HCT116 (cell line): ENCODE measurements at regions not wholly inside any gene's neighbourhood (a gene's known extent, or its start where the extent isn't known, plus 50 kb on each side); places are given as distances from the start of the nearest gene placed in this dataset.

Experiments used
- ATAC-seq: fragments of 200-7000 bp; cut with Tn5 transposase; 2 replicates; pipeline ENCODE4 v1.9.1; 2020; ENCODE audit warnings: mild to moderate bottlenecking, moderate library complexity
- BruUV-seq: library from RNA; stranded (reverse); fragments of 400-500 nt; replicated peaks from 2 replicates; lab custom pipeline; 2021; lab: Mats Ljungman, UMichigan
- CTCF ChIA-PET: fragments of 300-600 bp; sonication (Branson Sonifier 250); formaldehyde crosslinking; loops from one replicate; lab custom pipeline; 2021; ENCODE audit warnings: antibody characterized with exemption; lab: Charles Lee
- POLR2A ChIA-PET: fragments of 300-600, 350-600 bp; sonication (Branson Sonifier 250); formaldehyde crosslinking; loops from one replicate; lab custom pipeline; 2021; ENCODE audit warnings: antibody characterized with exemption; lab: Charles Lee
- RAD21 ChIA-PET, 2 experiments: fragments of 300-600 bp; sonication (Branson Sonifier 250); formaldehyde crosslinking; loops; one replicate each; lab custom pipeline; 2023; ENCODE audit warnings: low total read pairs in 2 of 2; ENCODE audit not compliant: uncharacterized antibody in 2 of 2, unreplicated experiment in 2 of 2, low non-redundant PET in 1 of 2; lab: Charles Lee
- DNase-seq: peaks from one replicate; pipeline ENCODE4 v3.0.0-alpha.2; 2010; ENCODE audit warnings: low read depth, low spot score
- H2AFZ ChIP-seq: fragments of 200-600 bp; shearing (Covaris generic), sonication (generic); 2 replicates; pipeline ENCODE4 v1.6.1; 2017; ENCODE audit warnings: low read depth, mixed run types, mixed read lengths, antibody characterized with exemption, low read length; ENCODE audit not compliant: poor library complexity, severe bottlenecking
- H3K27ac ChIP-seq: 2 replicates; pipeline ENCODE4 v1.5.1; 2012; ENCODE audit warnings: low read depth, low read length
- H3K27me3 ChIP-seq: fragments of 200-600 bp; sonication (generic); 2 replicates; pipeline ENCODE4 v1.6.1; 2016; ENCODE audit warnings: mixed run types, low read length, mixed read lengths; ENCODE audit not compliant: insufficient read depth
- H3K36me3 ChIP-seq, 2 experiments: fragments of 200-500 bp in 1 of 2; fragments of 200-600 bp in 1 of 2; sonication (Bioruptor generic) in 1 of 2; sonication (generic) in 1 of 2; 2 replicates each; pipeline versions ENCODE4 v1.5.1 to v1.6.1; 2014 to 2016; ENCODE audit warnings: low read length in 2 of 2, inconsistent platforms in 1 of 2, mixed read lengths in 1 of 2, mixed run types in 1 of 2; ENCODE audit not compliant: insufficient read depth in 2 of 2, control insufficient read depth in 1 of 2
- H3K4me1 ChIP-seq, 2 experiments: fragments of 200-600 bp in 1 of 2; sonication (generic) in 1 of 2; 2 replicates each; pipeline versions ENCODE4 v1.5.1 to v1.6.1; 2012 to 2017; ENCODE audit warnings: low read length in 2 of 2, inconsistent platforms in 1 of 2, mild to moderate bottlenecking in 1 of 2, mixed read lengths in 1 of 2, mixed run types in 1 of 2, moderate library complexity in 1 of 2; ENCODE audit not compliant: insufficient read depth in 2 of 2, control insufficient read depth in 1 of 2
- H3K4me2 ChIP-seq: fragments of 200-600 bp; sonication (generic); 2 replicates; pipeline ENCODE4 v1.6.1; 2017; ENCODE audit warnings: mixed run types, low read length, mixed read lengths
- H3K4me3 ChIP-seq, 2 experiments: fragments of 200-600 bp in 1 of 2; sonication (generic) in 1 of 2; replicated peaks in 1 of 2; 2 replicates each; pipeline ENCODE4 v1.5.1; 2011 to 2016; ENCODE audit warnings: low read length in 2 of 2, control low read depth in 1 of 2, low read depth in 1 of 2, mild to moderate bottlenecking in 1 of 2, mixed read lengths in 1 of 2, mixed run types in 1 of 2
- H3K79me2 ChIP-seq: fragments of 200-600 bp; sonication (generic); 2 replicates; pipeline ENCODE4 v1.6.1; 2017; ENCODE audit warnings: mild to moderate bottlenecking, mixed run types, low read length, moderate library complexity, mixed read lengths; ENCODE audit not compliant: insufficient read depth
- H3K9ac ChIP-seq: fragments of 200-600 bp; sonication (generic); 2 replicates; pipeline ENCODE4 v1.6.1; 2016; ENCODE audit warnings: low read length, mixed read lengths
- H3K9me2 ChIP-seq: fragments of 200-600 bp; sonication (generic), shearing (Covaris generic); 2 replicates; pipeline ENCODE4 v1.6.1; 2017; ENCODE audit warnings: mixed run types, mild to moderate bottlenecking, moderate library complexity; ENCODE audit not compliant: insufficient read depth
- H3K9me3 ChIP-seq, 2 experiments: fragments of 200-500 bp in 1 of 2; fragments of 200-600 bp in 1 of 2; sonication (Bioruptor generic) in 1 of 2; sonication (generic) in 1 of 2; 2 replicates each; pipeline ENCODE4 v1.6.1; 2014 to 2017; ENCODE audit warnings: low read length in 2 of 2, mixed read lengths in 2 of 2, inconsistent platforms in 1 of 2, low read depth in 1 of 2, mild to moderate bottlenecking in 1 of 2, mixed run types in 1 of 2, moderate library complexity in 1 of 2; ENCODE audit not compliant: control insufficient read depth in 1 of 2, insufficient read depth in 1 of 2
- H4K20me1 ChIP-seq: fragments of 200-600 bp; sonication (generic), shearing (Covaris generic); 2 replicates; pipeline ENCODE4 v1.6.1; 2017; ENCODE audit warnings: mixed run types, mild to moderate bottlenecking, moderate library complexity; ENCODE audit not compliant: insufficient read depth
- CEBPB ChIP-seq: IDR thresholded peaks from 2 replicates; pipeline ENCODE4 v1.6.1; 2012; ENCODE audit warnings: low read depth
- EGR1 ChIP-seq: IDR thresholded peaks from 2 replicates; pipeline ENCODE4 v1.6.1; 2012; ENCODE audit warnings: low read depth
- EZH2phosphoT487 ChIP-seq: fragments of 200-600 bp; IDR thresholded peaks from 2 replicates; pipeline ENCODE4 v1.6.1; 2018; ENCODE audit warnings: antibody characterized with exemption, borderline replicate concordance
- FOSL1 ChIP-seq: IDR thresholded peaks from 2 replicates; pipeline ENCODE4 v1.6.1; 2012; ENCODE audit warnings: low read depth
- JUND ChIP-seq: IDR thresholded peaks from 2 replicates; pipeline ENCODE4 v1.6.1; 2012
- POLR2A ChIP-seq: IDR thresholded peaks from 2 replicates; pipeline ENCODE4 v1.7.0; 2011; ENCODE audit warnings: borderline replicate concordance; ENCODE audit not compliant: insufficient read depth, insufficient read length; ENCODE audit errors: extremely low read depth
- POLR2AphosphoS5 ChIP-seq: IDR thresholded peaks from 2 replicates; pipeline ENCODE4 v1.6.1; 2011; ENCODE audit warnings: mild to moderate bottlenecking, low read depth, low read length, moderate library complexity
- SIN3A ChIP-seq: IDR thresholded peaks from 2 replicates; pipeline ENCODE4 v1.6.1; 2012; ENCODE audit warnings: low read depth
- SP1 ChIP-seq: IDR thresholded peaks from 2 replicates; pipeline ENCODE4 v1.6.1; 2012; ENCODE audit warnings: low read depth
- SRF ChIP-seq: IDR thresholded peaks from 2 replicates; pipeline ENCODE4 v1.6.1; 2012; ENCODE audit warnings: low read depth
- TCF7L2 ChIP-seq: IDR thresholded peaks from 2 replicates; pipeline ENCODE4 v1.7.0; 2011; ENCODE audit warnings: borderline replicate concordance, inconsistent platforms; ENCODE audit not compliant: insufficient read depth, insufficient read length; ENCODE audit errors: extremely low read depth
- YY1 ChIP-seq: IDR thresholded peaks from 2 replicates; pipeline ENCODE4 v1.6.1; 2011; ENCODE audit warnings: low read length, low read depth, moderate library complexity, mild to moderate bottlenecking; ENCODE audit not compliant: insufficient replicate concordance; ENCODE audit errors: extremely low read depth
- ZFX ChIP-seq: fragments of 450-650 bp; IDR thresholded peaks from 2 replicates; pipeline ENCODE4 v1.6.1; 2017
- ZNF274 ChIP-seq: fragments of 200-500 bp; sonication (Bioruptor generic); IDR thresholded peaks from 2 replicates; pipeline ENCODE4 v1.6.1; 2014; ENCODE audit warnings: mild to moderate bottlenecking, low read depth, low read length, inconsistent platforms
- intact Hi-C: fragments of 100-400 bp; cut with micrococcal nuclease; formaldehyde crosslinking; loops from 2 replicates; pipeline ENCODE4 v1.10.0; 2022
- TF ChIP-seq, protein P1 (sequence below): IDR thresholded peaks from 2 replicates; pipeline ENCODE4 v1.6.1; 2012
- TF ChIP-seq, protein P2 (sequence below): IDR thresholded peaks from 2 replicates; pipeline ENCODE4 v1.6.1; 2012; ENCODE audit warnings: low read depth

DNA sequence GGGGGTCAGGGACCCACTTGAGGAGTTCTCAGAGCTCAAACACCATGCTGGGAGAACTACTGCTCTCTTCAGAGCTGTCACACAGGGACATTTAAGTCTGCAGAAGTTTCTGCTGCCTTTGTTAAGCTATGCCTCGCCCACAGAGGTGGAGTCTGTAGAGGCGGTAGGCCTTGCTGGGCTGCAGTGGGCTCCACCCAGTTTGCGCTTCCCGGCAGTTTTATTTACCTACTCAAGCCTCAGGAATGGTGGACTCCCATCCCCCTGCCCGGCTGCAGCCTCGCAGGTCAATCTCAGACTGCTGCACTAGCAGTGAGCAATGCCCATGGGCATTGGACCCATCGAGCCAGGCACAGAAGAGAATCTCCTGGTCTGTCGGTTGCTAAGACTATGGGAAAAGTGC, 706.4 kb downstream of the LRRIQ3 start:
- Histone ChIP-seq H3K4me3 (no peak overlapping the region), H3K4me2 (no peak overlapping the region), H3K9me3 (peaks cover 4 to 7% of the 10 kb centered on the region in 2 experiments; a peak in 2 of 4 replicates), H3K79me2 (no peaks in the 10 kb centered on the region), H3K9ac (no peak overlapping the region), H3K27ac (no peak overlapping the region), H3K27me3 (no peaks in the 10 kb centered on the region), H3K36me3 (no peaks in the 10 kb centered on the region), H3K4me1 (no peaks in the 10 kb centered on the region), H3K9me2 (no peaks in the 10 kb centered on the region), H2AFZ (no peak overlapping the region), H4K20me1 (no peaks in the 10 kb centered on the region)
- TF ChIP-seq FOSL1, result no peak
- TF ChIP-seq, protein P1, sequence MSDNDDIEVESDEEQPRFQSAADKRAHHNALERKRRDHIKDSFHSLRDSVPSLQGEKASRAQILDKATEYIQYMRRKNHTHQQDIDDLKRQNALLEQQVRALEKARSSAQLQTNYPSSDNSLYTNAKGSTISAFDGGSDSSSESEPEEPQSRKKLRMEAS, result no peak
- TF ChIP-seq JUND, result no peak
- TF ChIP-seq SIN3A, result no peak
- no peak for TF ChIP-seq SRF
- TF ChIP-seq CEBPB, result no peak
- no peak for TF ChIP-seq YY1
- TF ChIP-seq POLR2A, result no peak
- TF ChIP-seq, protein P2, sequence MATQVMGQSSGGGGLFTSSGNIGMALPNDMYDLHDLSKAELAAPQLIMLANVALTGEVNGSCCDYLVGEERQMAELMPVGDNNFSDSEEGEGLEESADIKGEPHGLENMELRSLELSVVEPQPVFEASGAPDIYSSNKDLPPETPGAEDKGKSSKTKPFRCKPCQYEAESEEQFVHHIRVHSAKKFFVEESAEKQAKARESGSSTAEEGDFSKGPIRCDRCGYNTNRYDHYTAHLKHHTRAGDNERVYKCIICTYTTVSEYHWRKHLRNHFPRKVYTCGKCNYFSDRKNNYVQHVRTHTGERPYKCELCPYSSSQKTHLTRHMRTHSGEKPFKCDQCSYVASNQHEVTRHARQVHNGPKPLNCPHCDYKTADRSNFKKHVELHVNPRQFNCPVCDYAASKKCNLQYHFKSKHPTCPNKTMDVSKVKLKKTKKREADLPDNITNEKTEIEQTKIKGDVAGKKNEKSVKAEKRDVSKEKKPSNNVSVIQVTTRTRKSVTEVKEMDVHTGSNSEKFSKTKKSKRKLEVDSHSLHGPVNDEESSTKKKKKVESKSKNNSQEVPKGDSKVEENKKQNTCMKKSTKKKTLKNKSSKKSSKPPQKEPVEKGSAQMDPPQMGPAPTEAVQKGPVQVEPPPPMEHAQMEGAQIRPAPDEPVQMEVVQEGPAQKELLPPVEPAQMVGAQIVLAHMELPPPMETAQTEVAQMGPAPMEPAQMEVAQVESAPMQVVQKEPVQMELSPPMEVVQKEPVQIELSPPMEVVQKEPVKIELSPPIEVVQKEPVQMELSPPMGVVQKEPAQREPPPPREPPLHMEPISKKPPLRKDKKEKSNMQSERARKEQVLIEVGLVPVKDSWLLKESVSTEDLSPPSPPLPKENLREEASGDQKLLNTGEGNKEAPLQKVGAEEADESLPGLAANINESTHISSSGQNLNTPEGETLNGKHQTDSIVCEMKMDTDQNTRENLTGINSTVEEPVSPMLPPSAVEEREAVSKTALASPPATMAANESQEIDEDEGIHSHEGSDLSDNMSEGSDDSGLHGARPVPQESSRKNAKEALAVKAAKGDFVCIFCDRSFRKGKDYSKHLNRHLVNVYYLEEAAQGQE, result no peak
- no peak for TF ChIP-seq ZNF274
- TF ChIP-seq TCF7L2, result no peak
- TF ChIP-seq EGR1, result no peak
- no peak for TF ChIP-seq SP1
- TF ChIP-seq ZFX, result no peak
- TF ChIP-seq EZH2phosphoT487, result no peak
- no peak for TF ChIP-seq POLR2AphosphoS5
- ATAC-seq, result no peak
- CTCF ChIA-PET, result no interaction called here
- DNase-seq, result no peak
- POLR2A ChIA-PET, result no interaction called here
- RAD21 ChIA-PET, result no interaction called here
- BruUV-seq, result no TSS peak
- intact Hi-C loops, result no loop called here
